Neuronal stem cell (in vitro differentiated cells): ENCODE measurements at regions not wholly inside any gene's neighbourhood (a gene's known extent, or its start where the extent isn't known, plus 50 kb on each side); places are given as distances from the start of the nearest gene placed in this dataset.

ENCODE experiments used
- DNase-seq: peaks from one replicate; pipeline ENCODE4 v3.0.0-alpha.2; 2013; ENCODE audit warnings: low spot score
- H2AFZ ChIP-seq: one replicate; pipeline ENCODE4 v1.6.1; 2013; ENCODE audit warnings: mild to moderate bottlenecking, low read length, inconsistent platforms
- H2AK5ac ChIP-seq: 2 replicates; pipeline ENCODE4 v1.6.1; 2013; ENCODE audit warnings: low read depth, mild to moderate bottlenecking, inconsistent platforms, low read length, moderate library complexity, mixed read lengths
- H2BK120ac ChIP-seq: 2 replicates; pipeline ENCODE4 v1.6.1; 2013; ENCODE audit warnings: low read depth, mild to moderate bottlenecking, inconsistent platforms, low read length, moderate library complexity, mixed read lengths
- H2BK12ac ChIP-seq: one replicate; pipeline ENCODE4 v1.6.1; 2013; ENCODE audit warnings: low read length, inconsistent platforms
- H2BK15ac ChIP-seq: 2 replicates; pipeline ENCODE4 v1.6.1; 2013; ENCODE audit warnings: mild to moderate bottlenecking, low read length, inconsistent platforms, mixed read lengths
- H2BK5ac ChIP-seq: one replicate; pipeline ENCODE4 v1.6.1; 2013; ENCODE audit warnings: inconsistent platforms, mild to moderate bottlenecking, low read length, moderate library complexity
- H3K14ac ChIP-seq: one replicate; pipeline ENCODE4 v1.6.1; 2013; ENCODE audit warnings: low read length, inconsistent platforms
- H3K18ac ChIP-seq: 2 replicates; pipeline ENCODE4 v1.6.1; 2013; ENCODE audit warnings: low read length, inconsistent platforms
- H3K23ac ChIP-seq: 2 replicates; pipeline ENCODE4 v1.6.1; 2013; ENCODE audit warnings: low read depth, mild to moderate bottlenecking, mixed read lengths, low read length, inconsistent platforms; ENCODE audit not compliant: poor library complexity
- H3K27ac ChIP-seq: replicated peaks from 3 replicates; pipeline ENCODE4 v1.5.1; 2013; ENCODE audit warnings: low read length, inconsistent platforms
- H3K27me3 ChIP-seq, 3 experiments: 2 replicates each; pipeline ENCODE4 v1.6.1; 2013; ENCODE audit warnings: low read length in 3 of 3, mild to moderate bottlenecking in 2 of 3, inconsistent platforms in 1 of 3, low read depth in 1 of 3, mixed read lengths in 1 of 3, moderate library complexity in 1 of 3; ENCODE audit not compliant: control insufficient read depth in 3 of 3, insufficient read depth in 3 of 3
- H3K36me3 ChIP-seq, 2 donors: replicated peaks in 1 of 2; 2 replicates each; pipeline ENCODE4 v1.6.1; 2013; ENCODE audit warnings: low read length in 2 of 2; ENCODE audit not compliant: control insufficient read depth in 2 of 2, insufficient read depth in 2 of 2
- H3K4ac ChIP-seq: 2 replicates; pipeline ENCODE4 v1.6.1; 2013; ENCODE audit warnings: inconsistent platforms, mild to moderate bottlenecking, low read length, moderate library complexity
- H3K4me1 ChIP-seq, 2 donors: 1 replicate in 1 of 2; 2 replicates in 1 of 2; pipeline ENCODE4 v1.6.1; 2013; ENCODE audit warnings: low read length in 2 of 2, low read depth in 1 of 2; ENCODE audit not compliant: control insufficient read depth in 2 of 2, insufficient read depth in 1 of 2
- H3K4me2 ChIP-seq: one replicate; pipeline ENCODE4 v1.6.1; 2013; ENCODE audit warnings: mild to moderate bottlenecking, low read length, inconsistent platforms; ENCODE audit not compliant: insufficient read depth, poor library complexity, severe bottlenecking
- H3K4me3 ChIP-seq, 2 donors: 2 replicates each; pipeline ENCODE4 v1.5.1; 2013; ENCODE audit warnings: low read length in 2 of 2, mild to moderate bottlenecking in 2 of 2, inconsistent platforms in 1 of 2, moderate library complexity in 1 of 2
- H3K79me1 ChIP-seq: one replicate; pipeline ENCODE4 v1.6.1; 2013; ENCODE audit warnings: low read depth, mild to moderate bottlenecking, inconsistent platforms, low read length, moderate library complexity
- H3K9ac ChIP-seq: one replicate; pipeline ENCODE4 v1.6.1; 2013; ENCODE audit warnings: mild to moderate bottlenecking, low read depth, low read length, inconsistent platforms; ENCODE audit not compliant: poor library complexity
- H3K9me3 ChIP-seq, 2 donors: replicated peaks in 1 of 2; 2 replicates each; pipeline versions ENCODE3 to v1.6.1; 2013; ENCODE audit warnings: low read length in 2 of 2, mild to moderate bottlenecking in 2 of 2, inconsistent platforms in 1 of 2, low read depth in 1 of 2, mixed read lengths in 1 of 2, moderate library complexity in 1 of 2; ENCODE audit not compliant: control insufficient read depth in 2 of 2, insufficient read depth in 1 of 2
- H4K8ac ChIP-seq: one replicate; pipeline ENCODE4 v1.6.1; 2013; ENCODE audit warnings: low read depth, mild to moderate bottlenecking, inconsistent platforms, low read length, moderate library complexity
- H4K91ac ChIP-seq: one replicate; pipeline ENCODE4 v1.6.1; 2013; ENCODE audit warnings: low read length, low read depth, mild to moderate bottlenecking, inconsistent platforms; ENCODE audit not compliant: poor library complexity
- WGBS, 2 donors: extraction: QIAGEN DNeasy Blood & Tissue Kit; methylation state at CpG; one replicate each; pipeline ENCODE4 v1.1.7; 2013; ENCODE audit warnings: missing lambda C conversion rate in 2 of 2, mixed read lengths in 1 of 2; ENCODE audit not compliant: insufficient read length in 2 of 2, insufficient replicate concordance in 1 of 2; ENCODE audit errors: extremely low coverage in 2 of 2; 5-methylcytosine and 5-hydroxymethylcytosine counted together

DNA sequence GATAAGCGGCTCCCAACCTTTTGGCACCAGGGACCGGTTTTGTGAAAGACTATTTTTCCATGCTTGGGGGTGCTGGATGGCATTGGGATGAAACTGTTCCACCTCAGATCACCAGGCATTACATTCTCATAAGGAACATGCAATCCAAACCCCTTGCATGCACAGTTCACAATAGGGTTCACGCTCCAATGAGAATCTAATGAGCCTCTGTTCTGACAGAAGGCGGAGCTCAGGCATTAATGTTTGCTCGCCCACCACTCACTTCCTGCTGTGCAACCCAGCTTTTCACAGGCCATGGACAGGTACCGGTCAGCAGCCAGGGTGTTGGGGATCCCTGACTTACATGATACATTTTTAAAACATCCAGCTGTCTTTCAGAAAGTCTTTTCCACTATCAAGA lies 187.3 kb downstream of the SLC39A8 start:
- no peak overlapping the region for H4K8ac ChIP-seq
- no peak overlapping the region for H3K9ac ChIP-seq
- H2BK15ac ChIP-seq: no peak overlapping the region
- no peak overlapping the region for H2BK12ac ChIP-seq
- no peak overlapping the region for H3K4me2 ChIP-seq
- H3K27ac ChIP-seq: no peak overlapping the region
- no CpG with 5 or more reads among the region's 6 CpGs for WGBS, 2 donors
- H2AK5ac ChIP-seq: no peak overlapping the region
- peaks cover 1 to 4% of the 10 kb centered on the region in 2 donors for H3K9me3 ChIP-seq
- peaks cover 4 to 7% of the 10 kb centered on the region in 2 donors for H3K4me1 ChIP-seq
- no peak overlapping the region for H2BK5ac ChIP-seq
- no peaks in the 10 kb centered on the region for H3K27me3 ChIP-seq
- H3K18ac ChIP-seq: no peak overlapping the region
- no peak overlapping the region for H3K4me3 ChIP-seq
- no peak overlapping the region for H3K4ac ChIP-seq
- H3K79me1 ChIP-seq: no peaks in the 10 kb centered on the region
- H3K23ac ChIP-seq: no peak overlapping the region
- H2AFZ ChIP-seq: no peak overlapping the region
- H2BK120ac ChIP-seq: no peak overlapping the region
- no peaks in the 10 kb centered on the region for H3K36me3 ChIP-seq
- no peak overlapping the region for H4K91ac ChIP-seq
- H3K14ac ChIP-seq: no peak overlapping the region
- no peak for DNase-seq

DNA sequence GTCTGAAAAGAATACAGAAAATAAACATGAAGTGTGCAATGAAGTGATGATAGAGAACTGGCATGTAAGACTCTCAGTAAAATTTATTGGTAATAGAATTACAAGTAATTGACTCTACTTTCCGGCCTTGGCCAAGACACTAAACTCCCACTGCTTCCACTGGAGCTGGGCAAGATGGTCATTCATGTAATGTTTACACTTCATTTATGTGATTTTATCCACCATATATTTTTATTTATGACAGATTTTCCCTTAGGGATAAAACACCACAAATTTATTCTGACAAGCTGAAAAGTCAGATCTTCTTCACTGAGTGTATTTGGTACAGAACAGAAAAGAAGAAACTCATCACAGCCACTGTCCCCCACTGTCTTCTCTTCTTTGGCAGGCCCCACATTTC lies 191.9 kb downstream of the SLC39A8 start:
- Histone ChIP-seq H3K18ac (no peak overlapping the region), H2BK120ac (no peak overlapping the region), H2BK15ac (no peak overlapping the region), H4K91ac (no peak overlapping the region), H2BK5ac (no peak overlapping the region), H2AFZ (no peak overlapping the region), H3K27me3 (no peaks in the 10 kb centered on the region), H3K36me3 (no peaks in the 10 kb centered on the region), H3K14ac (no peak overlapping the region), H2AK5ac (no peak overlapping the region), H3K4me2 (no peak overlapping the region), H3K27ac (no peak overlapping the region), H3K79me1 (no peaks in the 10 kb centered on the region), H3K4ac (no peak overlapping the region), H3K4me3 (no peak overlapping the region), H3K9ac (no peak overlapping the region), H4K8ac (no peak overlapping the region), H3K23ac (no peak overlapping the region), H3K9me3 (peaks cover 0 to 4% of the 10 kb centered on the region in 2 donors), H2BK12ac (no peak overlapping the region), H3K4me1 (peaks cover 4 to 5% of the 10 kb centered on the region in 2 donors)
- no peak for DNase-seq
- no CpG with 5 or more reads among the region's 1 CpG for WGBS, 2 donors

DNA sequence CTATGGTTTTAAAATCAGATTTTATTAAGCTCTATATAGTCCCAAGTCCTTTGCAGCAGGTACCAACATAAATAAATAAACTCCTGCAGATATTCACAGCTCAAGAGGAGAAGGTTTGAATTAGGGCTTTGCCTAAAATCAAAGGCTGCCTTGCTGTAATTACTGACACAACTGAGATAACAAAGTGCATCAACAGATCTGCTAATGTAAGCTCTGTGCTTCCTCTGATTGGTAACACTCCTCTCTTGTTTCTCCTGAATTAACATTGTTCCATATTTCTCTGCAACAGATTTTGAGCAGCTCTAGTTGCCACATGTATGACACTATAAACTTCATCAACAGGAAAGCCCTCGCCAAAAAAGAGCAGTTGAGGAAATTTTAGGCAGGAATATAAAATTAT lies 193.6 kb downstream of the SLC39A8 start:
- Histone ChIP-seq H3K9ac (no peak overlapping the region), H2BK5ac (no peak overlapping the region), H3K27me3 (no peaks in the 10 kb centered on the region), H3K14ac (no peak overlapping the region), H3K4ac (no peak overlapping the region), H3K79me1 (no peaks in the 10 kb centered on the region), H3K9me3 (peaks cover 0 to 4% of the 10 kb centered on the region in 2 donors), H3K27ac (no peak overlapping the region), H2BK12ac (no peak overlapping the region), H3K4me2 (no peak overlapping the region), H3K23ac (no peak overlapping the region), H3K4me3 (no peak overlapping the region), H3K18ac (no peak overlapping the region), H2AFZ (peak overlapping the region; percentile 13), H3K36me3 (no peaks in the 10 kb centered on the region), H2AK5ac (no peak overlapping the region), H4K91ac (no peak overlapping the region), H3K4me1 (no peaks in the 10 kb centered on the region), H4K8ac (no peak overlapping the region), H2BK120ac (no peak overlapping the region), H2BK15ac (no peak overlapping the region)
- WGBS, 2 donors: no CpG with 5 or more reads among the region's 1 CpG
- no peak for DNase-seq

DNA sequence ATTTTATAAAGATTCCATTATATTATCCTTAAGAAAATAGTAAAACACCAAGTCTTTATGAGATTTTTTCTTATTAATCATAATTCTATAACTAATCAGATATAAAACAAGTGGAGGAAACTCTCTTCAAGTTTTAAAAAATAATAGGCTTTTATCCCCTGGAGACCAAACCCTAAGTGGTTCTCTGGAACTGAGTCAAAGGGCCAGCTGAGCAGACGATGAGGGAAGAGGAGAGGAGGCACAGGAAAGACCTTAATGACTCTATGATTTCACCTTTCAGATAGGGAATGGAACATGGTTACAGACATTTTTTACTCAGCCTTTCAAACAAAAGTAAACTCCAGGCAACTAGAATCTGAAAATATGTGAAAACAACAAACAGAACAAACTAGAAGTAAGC lies 201.8 kb downstream of the SLC39A8 start:
- Histone ChIP-seq H3K18ac (no peak overlapping the region), H3K9ac (no peak overlapping the region), H3K23ac (no peak overlapping the region), H3K27me3 (no peaks in the 10 kb centered on the region), H3K9me3 (no peaks in the 10 kb centered on the region), H3K4me1 (no peaks in the 10 kb centered on the region), H4K8ac (no peak overlapping the region), H3K14ac (no peak overlapping the region), H3K4me3 (no peak overlapping the region), H3K4me2 (no peak overlapping the region), H3K4ac (no peak overlapping the region), H4K91ac (no peak overlapping the region), H2BK5ac (no peak overlapping the region), H2BK12ac (no peak overlapping the region), H2BK15ac (no peak overlapping the region), H3K36me3 (no peaks in the 10 kb centered on the region), H2AK5ac (no peak overlapping the region), H3K79me1 (no peaks in the 10 kb centered on the region), H2BK120ac (no peak overlapping the region), H2AFZ (no peak overlapping the region), H3K27ac (no peak overlapping the region)
- DNase-seq: no peak
- no CpG with 5 or more reads among the region's 1 CpG for WGBS, 2 donors
